PC-3 (cell line): ENCODE measurements at regions not wholly inside any gene's neighbourhood (a gene's known extent, or its start where the extent isn't known, plus 50 kb on each side); places are given as distances from the start of the nearest gene placed in this dataset.
"Not testable (repeated sequence)": the region's sequence is repeated elsewhere in the genome, so short reads cannot be mapped to it uniquely, and the experiment has no call there.

ENCODE experiments used
- ATAC-seq: fragments of 200-7000 bp; cut with Tn5 transposase; 2 replicates; pipeline ENCODE4 v1.9.1; 2020; ENCODE audit warnings: mild to moderate bottlenecking, moderate library complexity
- BruUV-seq: library from RNA; stranded (reverse); fragments of 400-500 nt; replicated peaks from 2 replicates; lab custom pipeline; 2021; lab: Mats Ljungman, UMichigan
- CTCF ChIA-PET: fragments of 300-600 bp; sonication (Branson Sonifier 250); formaldehyde crosslinking; loops from one replicate; lab custom pipeline; 2022; ENCODE audit warnings: antibody characterized with exemption; lab: Charles Lee
- POLR2A ChIA-PET: fragments of 300-600 bp; sonication (Branson Sonifier 250); formaldehyde crosslinking; loops from one replicate; lab custom pipeline; 2022; ENCODE audit warnings: antibody characterized with exemption; ENCODE audit not compliant: unreplicated experiment; lab: Charles Lee
- DNase-seq: peaks from one replicate; pipeline ENCODE4 v3.0.0-alpha.2; 2015
- H2AFZ ChIP-seq: fragments of 300-600 bp; sonication (generic); 2 replicates; pipeline ENCODE4 v1.6.0; 2016; ENCODE audit warnings: antibody characterized with exemption, low read length
- H3F3A ChIP-seq: fragments of 300-600 bp; sonication (generic); one replicate; pipeline ENCODE4 v1.6.0; 2017; ENCODE audit warnings: antibody characterized with exemption, low read length, control low read depth, mild to moderate bottlenecking; ENCODE audit not compliant: unreplicated experiment
- H3K27ac ChIP-seq: fragments of 300-600 bp; sonication (generic); 2 replicates; pipeline ENCODE4 v1.5.1; 2016; ENCODE audit warnings: mild to moderate bottlenecking, low read length
- H3K27me3 ChIP-seq: fragments of 300-600 bp; sonication (generic); 2 replicates; pipeline ENCODE4 v1.6.1; 2016; ENCODE audit warnings: low read length, mixed read lengths
- H3K36me3 ChIP-seq: fragments of 300-600 bp; sonication (generic); 2 replicates; pipeline ENCODE4 v1.6.1; 2016; ENCODE audit warnings: low read depth, mixed run types, low read length, mixed read lengths
- H3K4me1 ChIP-seq: fragments of 300-600 bp; sonication (generic); 2 replicates; pipeline ENCODE4 v1.5.1; 2016; ENCODE audit warnings: low read length; ENCODE audit not compliant: insufficient read depth
- H3K4me2 ChIP-seq: fragments of 300-600 bp; sonication (generic); 2 replicates; pipeline ENCODE4 v1.6.0; 2016; ENCODE audit warnings: low read length
- H3K4me3 ChIP-seq: fragments of 300-600 bp; sonication (generic); 2 replicates; pipeline ENCODE4 v1.5.1; 2016; ENCODE audit warnings: mild to moderate bottlenecking, low read length, mixed read lengths
- H3K79me2 ChIP-seq: fragments of 300-600 bp; sonication (generic); 2 replicates; pipeline ENCODE4 v1.6.1; 2017; ENCODE audit warnings: low read length, mixed read lengths
- H3K9ac ChIP-seq: fragments of 300-600 bp; sonication (generic); 2 replicates; pipeline ENCODE4 v1.6.0; 2016; ENCODE audit warnings: mild to moderate bottlenecking, low read length
- H3K9me2 ChIP-seq: fragments of 300-600 bp; sonication (generic); replicated peaks from 2 replicates; pipeline ENCODE4 v1.6.1; 2016; ENCODE audit warnings: mixed run types, low read length, mixed read lengths
- H3K9me3 ChIP-seq: fragments of 300-600 bp; sonication (generic); 2 replicates; pipeline ENCODE4 v1.6.1; 2016; ENCODE audit warnings: low read length, mixed read lengths
- H4K20me1 ChIP-seq: fragments of 300-600 bp; sonication (generic); 2 replicates; pipeline ENCODE4 v1.6.1; 2016; ENCODE audit warnings: low read length, mixed read lengths
- CTCF ChIP-seq: fragments of 300-600 bp; sonication (generic); conservative IDR thresholded peaks from 2 replicates; pipeline ENCODE4 v1.5.1; 2017; ENCODE audit warnings: antibody characterized with exemption, low read depth, mild to moderate bottlenecking, low read length
- EZH2 ChIP-seq: fragments of 300-600 bp; sonication (generic); IDR thresholded peaks from one replicate; pipeline ENCODE4 v1.6.1; 2017; ENCODE audit warnings: antibody characterized with exemption, mild to moderate bottlenecking, low read length; ENCODE audit not compliant: unreplicated experiment
- EZH2phosphoT487 ChIP-seq: fragments of 300-600 bp; sonication (generic); IDR thresholded peaks from 2 replicates; pipeline ENCODE4 v1.6.1; 2018; ENCODE audit warnings: mild to moderate bottlenecking, antibody characterized with exemption, low read length, borderline replicate concordance
- intact Hi-C: fragments of 100-400 bp; cut with micrococcal nuclease; formaldehyde crosslinking; loops from 2 replicates; pipeline ENCODE4 v1.9.0; 2023

- no peaks in the 10 kb centered on the region for H4K20me1 ChIP-seq
- no peaks in the 10 kb centered on the region for H3K9me3 ChIP-seq
- ChIA-PET POLR2A (no interaction called here), CTCF (no interaction called here)
- no peak overlapping the region for H3K4me2 ChIP-seq
- no peak for TF ChIP-seq EZH2
- TF ChIP-seq CTCF: no peak
- TF ChIP-seq EZH2phosphoT487: no peak
- ATAC-seq: no peak
- H3K79me2 ChIP-seq: no peaks in the 10 kb centered on the region
- no peak overlapping the region for H3K27ac ChIP-seq
- H2AFZ ChIP-seq: no peak overlapping the region
- no peak overlapping the region for H3K9ac ChIP-seq
- H3K9me2 ChIP-seq: no peaks in the 10 kb centered on the region
- no peak overlapping the region for H3K4me3 ChIP-seq
- H3K4me1 ChIP-seq: no peaks in the 10 kb centered on the region
- BruUV-seq: no TSS peak
- no peaks in the 10 kb centered on the region for H3F3A ChIP-seq
- DNase-seq: no peak
- intact Hi-C loops: no loop called here
- no peaks in the 10 kb centered on the region for H3K36me3 ChIP-seq
- H3K27me3 ChIP-seq: peaks cover 35% of the 10 kb centered on the region
Measured at GRCh38 chr13:24563087-24563486, 50.5 kb upstream of the PARP4 start.

GRCh38 chr13:24563971-24564370 is 51.4 kb upstream of the PARP4 start:
- POLR2A ChIA-PET, H3K4me2 ChIP-seq, CTCF ChIA-PET: not testable (repeated sequence)

GRCh38 chr13:24564881-24565280 is 52.3 kb upstream of the PARP4 start:
- Histone ChIP-seq H2AFZ (no peak overlapping the region), H3K27ac (no peak overlapping the region), H3K4me2 (no peak overlapping the region), H3K9me3 (no peaks in the 10 kb centered on the region), H3K4me1 (no peaks in the 10 kb centered on the region), H3K79me2 (no peaks in the 10 kb centered on the region), H3K36me3 (no peaks in the 10 kb centered on the region), H4K20me1 (no peaks in the 10 kb centered on the region), H3K27me3 (peaks cover 28% of the 10 kb centered on the region), H3K9ac (no peak overlapping the region), H3K4me3 (no peak overlapping the region), H3K9me2 (no peaks in the 10 kb centered on the region), H3F3A (no peaks in the 10 kb centered on the region)
- ATAC-seq (no peak), DNase-seq (no peak)
- ChIA-PET CTCF (no interaction called here), POLR2A (no interaction called here)
- TF ChIP-seq EZH2: no peak
- no peak for TF ChIP-seq CTCF
- no peak for TF ChIP-seq EZH2phosphoT487
- intact Hi-C loops: no loop called here
- no TSS peak for BruUV-seq

More at GRCh38 chr13:24563971-24564370, 51.4 kb upstream of the PARP4 start:
- H4K20me1 ChIP-seq, H3K36me3 ChIP-seq, H3K27ac ChIP-seq, H2AFZ ChIP-seq, intact Hi-C loops, H3K9me2 ChIP-seq, H3K79me2 ChIP-seq, H3K4me1 ChIP-seq, H3K9ac ChIP-seq, H3K9me3 ChIP-seq, H3F3A ChIP-seq, BruUV-seq, H3K4me3 ChIP-seq: not testable (repeated sequence)
- ATAC-seq (peak; percentile 38; the same call in 1 of the 2 replicates), DNase-seq (peak; percentile 10)
- peaks cover 29% of the 10 kb centered on the region for H3K27me3 ChIP-seq

- H3K4me2 ChIP-seq, H3F3A ChIP-seq, H3K9me3 ChIP-seq, H3K9me2 ChIP-seq, H3K27ac ChIP-seq, BruUV-seq, H4K20me1 ChIP-seq, CTCF ChIA-PET, H3K9ac ChIP-seq, H3K79me2 ChIP-seq, POLR2A ChIA-PET, ATAC-seq, intact Hi-C loops, H3K4me1 ChIP-seq, H3K4me3 ChIP-seq, H3K36me3 ChIP-seq, H2AFZ ChIP-seq: not testable (repeated sequence)
- peak; percentile 7 for DNase-seq
- H3K27me3 ChIP-seq: peaks cover 18% of the 10 kb centered on the region; the same call in 1 of the 2 replicates
Measured at GRCh38 chr13:24567593-24567992, 55.0 kb upstream of the PARP4 start.
